ENCODE measurements at regions not wholly inside any gene's neighbourhood (a gene's known extent, or its start where the extent isn't known, plus 50 kb on each side); places are given as distances from the start of the nearest gene placed in this dataset.
"Not testable (repeated sequence)": the region's sequence is repeated elsewhere in the genome, so short reads cannot be mapped to it uniquely, and the experiment has no call there.

DNA sequence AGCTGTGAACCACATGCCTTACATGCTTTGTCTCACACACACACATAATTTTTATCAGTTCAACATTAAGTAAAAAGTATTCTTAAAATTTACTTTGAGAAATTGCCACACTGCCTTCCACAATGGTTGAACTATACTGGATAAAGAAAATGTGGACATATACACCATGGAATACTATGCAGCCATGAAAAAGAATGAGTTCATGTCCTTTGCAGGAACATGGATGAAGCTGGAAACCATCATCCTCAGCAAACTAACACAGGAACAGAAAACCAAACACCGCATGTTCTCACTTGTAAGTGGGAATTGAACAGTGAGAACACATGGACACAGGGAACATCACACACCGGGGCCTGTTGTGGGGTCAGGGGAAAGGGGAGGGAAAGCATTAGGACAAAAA, 774.9 kb upstream of the RAB6C start:
- not testable (repeated sequence) for DNase-seq (ENCODE audit: low spot score)

- DNase-seq (ENCODE audit: low spot score) = no peak
Measured at GRCh38 chr2:129205176-129205575, 774.3 kb upstream of the RAB6C start.

DNA sequence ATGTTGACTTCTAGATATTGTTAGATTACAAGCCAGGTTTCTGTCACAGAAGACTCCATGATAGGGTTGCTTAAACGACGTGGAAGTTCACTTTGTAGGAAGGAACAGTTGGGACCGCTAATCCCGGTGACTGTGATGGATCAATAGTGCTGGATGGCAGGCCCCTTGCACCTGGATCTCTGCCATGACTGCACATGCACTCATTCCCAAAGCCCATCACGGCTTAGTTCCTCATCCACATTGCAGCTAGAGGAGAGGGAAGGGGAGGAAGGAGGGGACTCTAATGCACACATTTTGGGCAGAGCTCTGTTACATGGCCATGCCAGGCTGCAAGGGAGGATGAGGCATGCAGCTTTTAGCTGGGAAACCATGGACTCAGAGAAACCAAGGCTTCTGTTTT, 773.7 kb upstream of the RAB6C start:
- DNase-seq (ENCODE audit: low spot score) = no peak

- DNase-seq (ENCODE audit: low spot score) = no peak
Measured at GRCh38 chr2:129212299-129212958, 767.0 kb upstream of the RAB6C start.

DNA sequence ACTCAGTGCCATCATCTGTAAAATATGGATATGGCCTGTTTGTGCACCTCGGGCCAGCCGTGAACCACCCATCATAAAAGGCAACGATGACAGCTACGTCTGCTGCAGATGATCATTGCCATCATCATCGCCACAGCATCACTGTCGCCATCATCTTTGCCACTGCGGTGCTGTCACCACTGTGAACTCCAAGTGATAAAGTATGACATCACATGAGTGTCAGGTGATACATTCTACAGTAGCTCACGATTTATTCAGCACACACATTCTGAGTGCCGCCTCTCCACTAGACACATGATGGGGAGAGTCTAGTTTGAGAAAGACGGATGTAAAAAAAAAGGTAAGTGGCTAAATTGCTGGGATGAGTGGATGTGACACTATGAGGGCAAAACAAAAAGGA, 755.4 kb upstream of the RAB6C start:
- DNase-seq (ENCODE audit: low spot score) = no peak

DNA sequence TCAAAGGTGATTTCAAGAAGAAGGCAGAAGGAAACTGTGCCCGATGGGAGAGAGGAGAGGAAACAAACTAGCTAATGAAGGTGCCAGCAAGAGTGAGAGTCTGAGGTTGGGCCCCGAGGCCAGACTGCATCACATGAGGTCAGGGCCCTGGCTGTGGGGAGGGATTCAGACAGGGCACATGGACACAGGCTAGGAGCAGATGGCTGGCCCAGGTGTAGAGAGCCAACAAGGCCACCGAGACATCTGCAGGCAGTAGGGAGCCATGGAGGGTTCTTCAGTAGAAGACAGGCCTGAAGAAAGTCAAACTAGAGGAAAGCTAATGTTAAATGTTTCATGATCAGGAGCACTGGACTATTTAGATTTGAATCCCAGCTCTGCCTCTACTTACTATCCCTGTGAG, 755.0 kb upstream of the RAB6C start:
- DNase-seq (ENCODE audit: low spot score) = no peak

DNA sequence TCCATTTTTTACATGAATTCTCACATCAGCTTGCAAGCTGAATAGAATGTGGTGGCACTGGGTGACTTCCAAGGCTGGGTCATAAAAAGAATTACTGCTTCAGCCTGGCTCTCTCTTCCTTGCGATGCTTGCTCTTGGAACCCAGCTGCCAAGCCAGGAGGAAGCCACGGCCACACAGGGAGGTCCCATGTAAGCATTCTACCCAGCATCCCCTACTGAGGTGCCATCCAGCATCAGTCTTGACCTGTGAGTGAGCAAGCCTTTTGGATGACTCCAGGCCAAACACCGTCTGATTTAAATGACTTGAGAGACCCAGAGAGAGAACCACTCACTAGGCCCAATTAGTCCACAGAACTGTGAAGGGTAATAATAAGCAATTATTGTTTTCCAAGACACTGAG, 750.3 kb upstream of the RAB6C start:
- no peak for DNase-seq (ENCODE audit: low spot score)

- no peak for DNase-seq (ENCODE audit: low spot score)
Measured at GRCh38 chr2:129229830-129230441, 749.5 kb upstream of the RAB6C start.

- DNase-seq (ENCODE audit: low spot score) = no peak
Measured at GRCh38 chr2:129231924-129232323, 747.5 kb upstream of the RAB6C start.

GRCh38 chr2:129233166-129233565, 746.3 kb upstream of the RAB6C start:
- no peak for DNase-seq (ENCODE audit: low spot score)

GRCh38 chr2:129233751-129234406, 745.6 kb upstream of the RAB6C start:
- no peak for DNase-seq (ENCODE audit: low spot score)

DNA sequence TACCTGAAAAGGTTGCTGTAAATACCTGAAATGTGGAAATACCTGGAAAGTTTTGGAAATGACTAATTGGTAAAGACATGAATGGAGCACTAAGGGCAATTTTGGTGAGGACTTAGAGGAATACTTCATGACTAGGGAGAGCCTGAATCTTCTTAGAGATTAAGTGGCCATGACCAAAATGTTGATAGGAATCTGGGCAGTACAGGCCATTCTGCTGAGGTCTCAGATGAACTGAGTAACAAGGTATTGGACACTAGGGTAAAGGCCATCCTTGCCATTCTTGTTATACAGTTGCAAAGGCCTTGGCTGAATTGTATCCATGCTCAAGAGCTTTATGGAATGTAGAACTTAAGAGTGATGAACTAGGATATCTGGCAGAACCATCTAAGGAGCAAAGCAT, 742.9 kb upstream of the RAB6C start:
- no peak for DNase-seq (ENCODE audit: low spot score)

- DNase-seq (ENCODE audit: low spot score) = no peak
Measured at GRCh38 chr2:129237966-129238725, 741.3 kb upstream of the RAB6C start.

GRCh38 chr2:129239141-129239540, 740.3 kb upstream of the RAB6C start:
- no peak for DNase-seq (ENCODE audit: low spot score)

DNA sequence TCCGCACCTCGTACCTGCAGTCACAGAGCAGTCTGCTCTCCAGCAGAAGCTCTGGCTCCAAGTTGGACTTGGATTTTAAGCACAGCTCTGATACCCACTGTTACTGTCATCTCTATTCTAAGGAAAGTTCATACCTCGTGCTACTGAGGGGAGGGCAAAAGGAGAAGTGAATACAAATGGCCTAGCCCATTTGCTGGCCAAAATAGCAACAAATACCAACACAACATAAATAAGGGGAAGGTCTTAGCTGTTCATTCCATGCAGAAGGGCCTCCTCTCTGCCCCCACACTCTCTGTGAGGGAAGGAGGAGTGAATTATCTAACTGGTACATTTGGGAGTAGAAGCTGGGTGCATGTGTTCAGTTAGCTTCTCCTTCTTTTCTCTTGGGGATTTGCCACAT, 739.4 kb upstream of the RAB6C start:
- DNase-seq (ENCODE audit: low spot score) = no peak

- DNase-seq (ENCODE audit: low spot score) = no peak
Measured at GRCh38 chr2:129242269-129242668, 737.2 kb upstream of the RAB6C start.

DNA sequence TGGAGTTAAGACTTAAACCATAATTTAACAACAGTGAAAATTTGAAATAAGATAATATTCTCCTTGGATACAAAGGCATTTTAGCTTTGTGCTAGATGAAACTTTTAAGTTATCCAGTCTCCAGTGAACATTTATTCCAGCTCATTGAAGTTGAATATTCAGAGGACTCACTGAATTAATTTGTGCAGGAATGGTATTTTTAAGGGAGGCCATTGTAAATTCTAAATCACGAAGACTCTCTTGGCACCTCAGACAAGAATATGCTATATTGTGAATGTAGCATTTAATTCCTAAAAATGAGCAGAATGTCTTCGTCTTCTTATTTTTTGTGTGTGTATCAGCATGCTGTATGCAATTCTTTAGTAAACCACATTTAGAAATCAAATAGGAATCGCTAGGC, 731.7 kb upstream of the RAB6C start:
- no peak for DNase-seq (ENCODE audit: low spot score)

DNA sequence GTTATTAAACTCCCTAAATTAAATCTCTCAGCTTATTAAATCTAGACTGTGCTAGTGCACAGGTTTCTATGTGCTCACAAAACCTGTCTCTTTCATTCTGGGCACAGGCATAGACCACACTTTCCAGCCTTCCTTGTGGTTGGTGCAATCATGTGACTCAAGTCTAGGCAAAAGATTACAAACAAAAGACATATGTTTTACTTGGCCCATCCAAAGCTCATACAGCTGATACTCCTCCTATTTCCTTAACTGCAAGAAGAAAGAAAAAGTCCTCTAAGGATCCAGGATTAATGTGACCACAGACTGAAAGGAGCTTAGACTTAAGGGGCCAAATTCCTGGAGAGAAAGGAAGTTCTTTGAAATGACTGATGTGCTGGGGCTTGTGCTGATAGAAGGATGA, 731.3 kb upstream of the RAB6C start:
- DNase-seq (ENCODE audit: low spot score) = no peak

DNA sequence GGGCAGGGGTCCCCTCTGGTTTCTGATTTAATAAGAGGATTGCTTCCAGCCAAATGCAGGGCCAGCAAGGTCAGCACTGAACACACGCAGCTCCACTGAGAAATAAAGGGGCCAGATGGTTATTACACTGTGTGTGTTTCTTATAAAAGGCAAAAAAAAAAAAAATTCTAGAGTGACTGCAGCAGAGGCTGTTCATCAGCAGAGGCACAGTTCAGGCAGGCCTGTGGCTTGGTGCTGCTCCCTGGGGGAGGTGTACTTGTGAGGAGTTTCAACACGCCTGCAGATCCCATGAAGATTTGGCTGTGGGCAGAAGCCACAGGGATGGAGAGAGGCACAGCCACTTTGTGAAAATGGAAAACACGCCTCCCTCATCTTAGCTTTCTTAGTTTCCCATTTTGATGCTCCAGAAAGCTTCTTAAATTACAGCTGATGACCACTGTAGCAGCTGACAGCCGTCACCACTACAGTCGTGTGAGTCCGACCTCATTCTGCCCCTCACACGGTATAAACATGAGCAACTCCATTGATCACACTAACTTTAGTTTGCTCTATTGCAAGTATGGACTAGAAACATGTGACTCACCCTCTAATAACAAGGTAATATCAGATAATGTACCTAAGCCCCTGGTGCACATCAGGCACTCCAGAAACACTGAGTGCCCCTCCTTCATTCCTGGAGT, 726.5 kb upstream of the RAB6C start:
- DNase-seq (ENCODE audit: low spot score) = no peak

- DNase-seq (ENCODE audit: low spot score) = no peak
Measured at GRCh38 chr2:129253461-129253812, 726.0 kb upstream of the RAB6C start.

DNA sequence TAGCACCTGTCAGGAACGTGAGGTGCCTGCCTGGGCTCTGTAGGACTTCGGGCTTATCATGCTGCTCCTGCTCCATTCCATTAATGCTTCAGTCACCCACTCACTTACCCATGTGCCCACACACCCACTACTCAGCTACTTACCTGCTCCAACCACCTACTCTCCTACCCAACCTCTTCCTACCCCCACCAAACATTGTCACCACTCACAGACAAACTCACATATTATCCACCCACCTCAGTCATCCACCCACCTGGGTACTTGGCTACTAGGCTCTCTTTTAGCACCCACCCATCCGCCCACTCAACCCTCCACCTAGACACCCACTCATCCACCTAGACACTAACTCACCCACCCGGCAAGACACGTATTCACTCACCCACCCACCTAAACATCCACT, 724.7 kb upstream of the RAB6C start:
- DNase-seq (ENCODE audit: low spot score) = no peak

GRCh38 chr2:129255610-129256313, 723.7 kb upstream of the RAB6C start:
- no peak for DNase-seq (ENCODE audit: low spot score)
